Right lobe of liver (tissue), 4 donors: ENCODE measurements at regions not wholly inside any gene's neighbourhood (a gene's known extent, or its start where the extent isn't known, plus 50 kb on each side); places are given as distances from the start of the nearest gene placed in this dataset.

ENCODE experiments used
- POLR2A ChIP-seq: fragments of 450-650 bp; IDR thresholded peaks from one replicate; pipeline ENCODE4 v1.6.1; 2017; ENCODE audit warnings: antibody characterized with exemption, mild to moderate bottlenecking
- TF ChIP-seq, protein P1 (sequence below), 4 donors: fragments of 200-600 bp in 3 of 4; fragments of 450-650 bp in 1 of 4; IDR thresholded peaks; one replicate each; pipeline versions ENCODE4 v1.5.1 to v1.8.0; 2016 to 2022; ENCODE audit warnings: antibody characterized with exemption in 4 of 4, mild to moderate bottlenecking in 2 of 4
- donor health status: DM: no; HTN: no; CAD: no.
- donor health status: DM: no; HTN: no; CAD: no.
- donor health status: DM: no; HTN: yes; CAD: no.

DNA sequence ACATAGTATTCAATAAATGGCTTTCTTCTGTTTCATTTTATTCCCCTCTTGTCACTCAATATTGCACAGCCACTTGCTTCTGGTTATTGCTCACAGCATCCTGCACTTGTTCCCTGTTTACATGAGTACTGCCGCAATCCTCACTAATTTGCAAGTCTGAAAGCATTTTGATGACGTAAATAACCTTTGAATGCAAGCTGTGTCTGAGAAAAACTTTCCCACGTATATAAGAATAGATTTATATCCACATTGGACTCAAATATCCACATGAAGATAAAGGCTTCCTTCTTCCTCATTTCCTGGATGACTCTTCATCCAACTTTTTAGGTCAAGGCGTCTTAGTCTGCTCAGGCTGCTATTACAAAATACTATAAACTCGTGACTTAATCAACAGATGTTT, 88.2 kb upstream of the DAP start:
- TF ChIP-seq, protein P1, sequence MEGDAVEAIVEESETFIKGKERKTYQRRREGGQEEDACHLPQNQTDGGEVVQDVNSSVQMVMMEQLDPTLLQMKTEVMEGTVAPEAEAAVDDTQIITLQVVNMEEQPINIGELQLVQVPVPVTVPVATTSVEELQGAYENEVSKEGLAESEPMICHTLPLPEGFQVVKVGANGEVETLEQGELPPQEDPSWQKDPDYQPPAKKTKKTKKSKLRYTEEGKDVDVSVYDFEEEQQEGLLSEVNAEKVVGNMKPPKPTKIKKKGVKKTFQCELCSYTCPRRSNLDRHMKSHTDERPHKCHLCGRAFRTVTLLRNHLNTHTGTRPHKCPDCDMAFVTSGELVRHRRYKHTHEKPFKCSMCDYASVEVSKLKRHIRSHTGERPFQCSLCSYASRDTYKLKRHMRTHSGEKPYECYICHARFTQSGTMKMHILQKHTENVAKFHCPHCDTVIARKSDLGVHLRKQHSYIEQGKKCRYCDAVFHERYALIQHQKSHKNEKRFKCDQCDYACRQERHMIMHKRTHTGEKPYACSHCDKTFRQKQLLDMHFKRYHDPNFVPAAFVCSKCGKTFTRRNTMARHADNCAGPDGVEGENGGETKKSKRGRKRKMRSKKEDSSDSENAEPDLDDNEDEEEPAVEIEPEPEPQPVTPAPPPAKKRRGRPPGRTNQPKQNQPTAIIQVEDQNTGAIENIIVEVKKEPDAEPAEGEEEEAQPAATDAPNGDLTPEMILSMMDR (IDR thresholded peaks at IDR 0.05) = no peak
- TF ChIP-seq POLR2A = no peak
